NCI-H2227 (cell line): ENCODE measurements at regions not wholly inside any gene's neighbourhood (a gene's known extent, or its start where the extent isn't known, plus 50 kb on each side); places are given as distances from the start of the nearest gene placed in this dataset.

Experiments
- DNase-seq: peaks from one replicate; lab custom pipeline; 2025; ENCODE audit not compliant: unreplicated experiment; lab: John Stamatoyannopoulos, UW

GRCh38 chr9:90311811-90312210 lies 330.8 kb downstream of the DIRAS2 start:
- no peak for DNase-seq

GRCh38 chr9:90322296-90322695 lies 320.3 kb downstream of the DIRAS2 start:
- no peak for DNase-seq

DNA sequence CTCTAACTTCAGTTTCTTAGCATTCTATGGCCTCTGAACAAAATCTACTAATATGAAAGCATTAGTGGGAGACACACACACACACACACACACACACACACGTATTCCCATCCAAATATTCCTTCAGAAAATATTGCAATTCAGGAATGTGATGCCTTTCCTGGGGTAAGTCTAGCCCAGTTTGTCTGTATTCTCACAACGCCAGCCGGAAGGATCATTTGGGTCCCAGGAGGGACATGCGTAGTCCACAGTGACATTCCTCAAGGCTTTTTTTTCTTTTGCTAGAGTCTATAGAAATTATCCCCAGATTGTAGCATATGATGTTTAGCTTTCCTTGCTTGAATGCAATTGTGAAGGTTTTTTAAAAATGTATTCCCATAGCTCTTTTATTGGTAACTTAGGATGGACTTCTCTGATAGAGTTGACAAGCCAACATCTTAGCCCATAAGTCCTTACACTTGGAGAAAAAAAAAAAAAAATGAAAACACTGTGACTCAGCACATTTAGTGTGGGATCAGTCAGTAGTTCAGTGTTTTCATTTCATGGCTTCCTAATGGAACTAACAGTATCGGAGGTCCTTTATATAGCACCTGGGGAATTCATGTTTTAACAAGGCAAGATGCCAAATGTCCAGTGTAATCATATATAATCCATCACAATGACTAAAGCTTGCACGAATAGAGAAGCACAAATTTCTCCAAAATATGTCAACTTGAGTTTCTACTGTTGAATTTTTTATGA lies 316.5 kb downstream of the DIRAS2 start:
- DNase-seq: no peak

GRCh38 chr9:90330231-90330630 lies 312.4 kb downstream of the DIRAS2 start:
- DNase-seq: no peak

DNA sequence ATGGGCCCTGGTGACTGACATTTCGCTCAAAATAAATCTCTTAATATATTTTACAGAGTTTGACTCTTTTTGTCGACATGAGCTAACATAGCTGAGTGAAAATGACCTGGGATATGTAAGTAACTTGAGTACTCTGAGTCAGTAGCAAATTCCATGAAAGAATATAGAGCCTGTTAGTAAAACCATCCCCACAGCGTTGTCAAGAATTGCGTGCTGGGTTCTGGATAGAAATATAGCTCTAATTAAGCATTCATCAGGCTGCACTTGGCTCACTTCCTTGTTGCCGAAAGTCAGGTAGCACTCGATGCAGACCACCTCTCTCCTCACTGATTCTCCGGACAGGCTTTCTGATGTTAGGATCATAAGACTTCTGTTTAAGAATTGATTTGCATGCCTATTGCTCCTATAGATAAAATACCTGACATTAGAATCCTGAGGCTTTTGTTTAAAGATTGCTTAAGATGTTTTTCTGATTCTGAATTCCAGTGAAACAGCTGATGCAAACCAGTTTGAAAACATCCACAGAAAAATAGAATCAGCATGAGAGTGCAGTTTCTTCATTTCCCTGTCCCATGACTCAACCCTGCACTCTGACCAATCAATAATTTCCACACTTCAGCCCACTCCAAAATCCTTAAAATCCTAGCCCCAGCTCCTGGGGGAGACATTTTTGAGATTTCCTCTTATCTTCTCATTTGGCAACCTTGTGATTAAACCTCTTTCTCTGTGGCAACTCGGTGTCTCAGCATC lies 310.6 kb downstream of the DIRAS2 start:
- DNase-seq: no peak

- DNase-seq: no peak
Measured at GRCh38 chr9:90333226-90333625, 309.4 kb downstream of the DIRAS2 start.

DNA sequence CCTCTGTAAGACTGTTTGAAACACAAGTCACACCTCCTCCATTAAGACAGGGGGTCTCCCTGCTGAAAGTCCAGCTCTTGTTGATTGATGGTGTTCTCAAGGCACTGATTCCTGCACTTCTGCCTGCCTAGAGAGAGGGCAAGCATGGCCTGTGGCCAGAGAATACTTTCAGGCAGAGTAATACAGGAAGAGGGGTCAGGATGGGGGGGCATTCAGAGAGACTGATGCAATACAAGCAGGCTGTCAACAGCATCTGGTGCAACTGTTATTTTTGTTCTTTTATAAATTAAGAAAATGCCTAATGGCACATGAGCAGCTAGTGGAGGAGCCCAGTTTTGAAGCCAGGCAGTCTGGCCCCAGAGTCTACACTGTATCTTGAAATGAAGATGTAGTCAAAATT lies 302.2 kb downstream of the DIRAS2 start:
- DNase-seq: no peak

- no peak for DNase-seq
Measured at GRCh38 chr9:90342607-90343006, 300.0 kb downstream of the DIRAS2 start.

DNA sequence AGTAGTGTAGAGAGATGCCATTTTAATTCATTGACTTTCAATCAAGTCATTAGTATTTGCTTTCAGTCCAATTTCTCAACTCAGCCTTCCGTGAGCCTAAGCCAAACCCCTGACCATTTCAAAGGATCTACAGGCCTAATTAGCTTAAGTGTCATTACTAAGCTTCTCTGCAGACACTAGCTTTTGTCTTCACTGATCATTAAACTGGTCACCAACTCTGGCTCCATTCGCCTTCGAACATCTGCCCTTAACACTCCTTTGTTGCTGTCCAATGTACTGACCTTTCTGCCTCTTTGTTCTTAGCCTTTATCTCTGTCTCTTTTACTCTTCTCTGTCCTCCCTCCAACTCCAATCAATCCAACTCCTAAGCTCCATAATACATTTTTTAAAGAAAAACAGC lies 299.3 kb downstream of the DIRAS2 start:
- no peak for DNase-seq

DNA sequence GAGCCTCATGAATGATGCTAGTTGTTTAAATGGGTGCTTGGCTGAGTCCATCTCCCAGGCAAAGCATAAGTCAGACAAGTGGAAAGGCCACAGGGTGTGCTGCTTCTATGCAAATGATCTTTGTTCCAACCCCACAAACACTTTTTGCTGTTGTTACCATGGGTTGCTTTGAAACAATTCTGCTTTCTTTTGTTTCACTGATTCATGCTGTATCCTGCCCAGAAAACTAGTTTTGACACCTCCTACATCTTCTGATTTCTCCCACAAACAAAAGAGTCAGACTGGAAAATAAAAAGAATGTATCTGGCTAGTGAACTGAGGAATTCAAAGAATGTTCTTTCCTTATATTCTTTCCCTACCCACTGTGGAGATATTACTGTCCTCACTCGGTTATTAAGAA lies 298.6 kb downstream of the DIRAS2 start:
- no peak for DNase-seq

- no peak for DNase-seq
Measured at GRCh38 chr9:90365666-90366065, 277.0 kb downstream of the DIRAS2 start.

GRCh38 chr9:90368241-90368640 lies 274.4 kb downstream of the DIRAS2 start:
- no peak for DNase-seq

- no peak for DNase-seq
Measured at GRCh38 chr9:90368928-90369327, 273.7 kb downstream of the DIRAS2 start.

DNA sequence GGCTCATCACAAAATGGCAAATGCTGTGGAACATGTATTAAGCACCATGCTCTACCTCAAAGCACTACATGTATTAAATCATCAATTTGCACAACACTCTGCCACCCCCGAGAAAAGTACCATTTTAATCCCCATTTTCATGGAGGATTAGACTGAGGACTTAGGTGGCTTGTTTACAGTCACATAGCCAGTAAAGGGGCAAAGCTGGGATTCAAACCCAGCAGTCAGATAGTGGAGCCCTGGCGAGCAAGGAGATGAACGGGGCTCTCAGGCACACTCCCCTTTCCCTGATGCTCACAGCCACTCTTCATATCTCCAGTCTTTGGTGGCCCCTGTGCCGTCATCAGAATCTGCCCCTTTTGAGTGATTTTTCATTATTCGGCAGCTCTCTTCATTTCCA lies 262.9 kb downstream of the DIRAS2 start:
- no peak for DNase-seq

GRCh38 chr9:90385146-90385545 lies 257.5 kb downstream of the DIRAS2 start:
- no peak for DNase-seq

DNA sequence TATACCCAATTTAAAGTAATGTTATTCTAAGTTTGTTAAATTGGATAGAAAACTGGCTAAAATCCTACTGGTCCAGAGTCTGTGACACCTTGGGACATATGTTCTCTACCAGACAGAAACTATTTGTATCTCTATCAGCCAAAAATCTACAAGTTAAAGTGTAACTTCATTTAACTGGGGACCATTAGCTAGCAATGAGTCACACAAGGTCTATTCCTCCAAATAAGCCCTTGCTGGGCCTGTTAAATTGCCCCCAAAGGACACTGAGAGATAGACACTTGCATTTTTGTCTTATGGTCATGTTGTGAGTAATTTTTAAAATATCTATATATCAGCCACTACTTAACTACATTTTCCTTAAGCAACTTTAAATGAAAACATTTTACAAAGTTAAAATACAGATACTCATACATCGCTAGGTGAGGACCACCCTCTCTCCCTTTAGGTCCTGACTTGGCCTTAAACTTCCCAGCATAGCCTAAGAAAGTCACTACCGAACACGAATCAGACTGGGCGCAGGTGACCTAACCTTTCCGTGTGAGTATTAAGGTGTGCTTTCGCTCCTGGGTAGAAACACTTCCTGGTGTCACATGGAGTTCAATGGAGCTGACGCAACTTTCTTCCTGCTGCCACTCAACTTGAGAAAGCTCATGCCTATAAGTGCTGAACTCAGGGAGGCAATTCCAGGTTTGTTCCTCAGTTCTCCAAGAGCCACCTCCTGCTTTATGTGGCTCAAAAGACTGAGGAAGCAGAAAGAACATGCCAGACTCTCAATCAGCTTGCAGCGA lies 249.1 kb downstream of the DIRAS2 start:
- no peak for DNase-seq

- no peak for DNase-seq
Measured at GRCh38 chr9:90394871-90395270, 247.8 kb downstream of the DIRAS2 start.

- no peak for DNase-seq
Measured at GRCh38 chr9:90400091-90400490, 242.5 kb downstream of the DIRAS2 start.

DNA sequence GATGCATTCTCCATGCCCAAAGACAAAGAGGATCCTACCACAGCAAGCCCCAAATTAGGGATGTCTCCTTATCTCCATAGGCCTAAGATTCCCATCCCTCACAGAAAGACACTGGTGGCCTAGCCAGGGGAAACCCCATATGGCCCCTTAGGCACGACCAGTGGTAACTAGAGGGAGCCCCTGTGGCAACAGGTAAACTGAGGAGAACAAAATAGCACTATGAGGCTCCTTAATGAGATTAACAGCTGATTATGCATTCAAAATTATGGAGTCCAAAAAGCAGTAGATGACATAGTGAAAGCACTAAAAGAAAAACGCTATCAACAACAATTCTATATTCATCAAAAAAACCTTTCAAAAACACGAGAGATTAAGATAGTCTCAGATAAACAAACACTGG lies 234.0 kb downstream of the DIRAS2 start:
- DNase-seq: no peak

- DNase-seq: no peak
Measured at GRCh38 chr9:90419221-90419851, 223.3 kb downstream of the DIRAS2 start.

DNA sequence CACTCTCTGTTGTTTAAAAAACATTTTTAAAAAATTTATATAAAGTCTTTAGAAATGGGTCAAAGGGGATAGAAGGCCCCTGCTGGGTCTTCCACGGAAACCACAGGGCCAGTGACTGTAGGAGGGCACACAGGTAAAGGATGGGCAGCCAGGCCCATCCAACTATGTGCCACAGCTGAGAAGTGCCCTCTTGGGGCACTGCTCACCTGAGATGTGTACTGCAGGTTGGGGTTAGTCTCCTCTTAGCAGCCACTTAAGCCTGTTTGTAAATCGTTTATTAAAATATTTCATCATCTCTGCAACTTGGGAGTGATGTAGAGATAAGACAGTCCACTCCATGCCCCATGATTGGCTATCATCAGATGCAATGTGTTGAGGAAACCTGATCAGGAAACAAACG lies 222.4 kb downstream of the DIRAS2 start:
- no peak for DNase-seq
